ENCODE measurements at regions not wholly inside any gene's neighbourhood (a gene's known extent, or its start where the extent isn't known, plus 50 kb on each side); places are given as distances from the start of the nearest gene placed in this dataset.

DNA sequence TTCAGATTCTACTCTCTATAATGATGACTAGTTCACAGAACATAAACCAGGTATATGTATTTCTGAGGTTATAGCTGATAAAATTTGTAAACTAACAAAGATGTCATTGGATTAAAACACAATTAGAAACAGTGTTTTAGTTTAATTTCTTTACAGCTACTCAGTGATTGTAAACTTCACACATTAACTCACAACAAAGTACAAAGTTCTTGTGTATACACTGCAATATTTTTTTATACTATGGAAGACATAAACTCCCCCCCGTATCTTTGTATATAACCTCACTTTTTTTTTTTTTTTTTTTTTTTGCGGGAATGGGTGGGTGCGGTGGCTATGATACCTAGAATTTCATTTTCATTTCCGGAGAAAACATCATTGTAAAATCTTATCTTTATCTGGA is 1043.2 kb downstream of the PCDH18 start:
- H3K4me1 ChIP-seq (ENCODE audit: control insufficient read depth in 1 of 2, insufficient read depth in 2 of 2, low read length in 2 of 2) = no peaks in the 10 kb centered on the region
- no peaks in the 10 kb centered on the region for H3K9me2 ChIP-seq (ENCODE audit: insufficient read depth)
- H3K9me3 ChIP-seq (ENCODE audit: control insufficient read depth in 1 of 2, insufficient read depth in 1 of 2, low read depth in 1 of 2, low read length in 2 of 2) = no peaks in the 10 kb centered on the region
- no peak overlapping the region for H2AFZ ChIP-seq (ENCODE audit: low read depth, low read length, poor library complexity, severe bottlenecking)
- H3K9ac ChIP-seq (ENCODE audit: low read length) = no peak overlapping the region
- no peak overlapping the region for H3K4me3 ChIP-seq (replicated peaks in 1 of 2; ENCODE audit: low read depth in 1 of 2, low read length in 2 of 2)
- BruUV-seq (replicated peaks) = no TSS peak
- no peak overlapping the region for H3K4me2 ChIP-seq (ENCODE audit: low read length)
- H3K36me3 ChIP-seq (ENCODE audit: control insufficient read depth in 1 of 2, insufficient read depth in 2 of 2, low read length in 2 of 2) = no peaks in the 10 kb centered on the region
- ChIA-PET RAD21 (ENCODE audit: low non-redundant PET in 1 of 2, low total read pairs in 2 of 2, uncharacterized antibody in 2 of 2, unreplicated experiment in 2 of 2) (no interaction called here), POLR2A (no interaction called here), CTCF (no interaction called here)
- no peak overlapping the region for H3K27ac ChIP-seq (ENCODE audit: low read depth, low read length)
- intact Hi-C loops (cut with micrococcal nuclease) = no loop called here
- H3K79me2 ChIP-seq (ENCODE audit: insufficient read depth, low read length) = no peaks in the 10 kb centered on the region
- H4K20me1 ChIP-seq (ENCODE audit: insufficient read depth) = no peaks in the 10 kb centered on the region
- no peak for DNase-seq (ENCODE audit: low read depth, low spot score)
- TF ChIP-seq ZFX (IDR thresholded peaks at IDR 0.05) (no peak), CBX3 (IDR thresholded peaks at IDR 0.05; ENCODE audit: low read depth) (no peak), SIN3A (IDR thresholded peaks at IDR 0.05; ENCODE audit: low read depth) (no peak), FOSL1 (IDR thresholded peaks at IDR 0.05; ENCODE audit: low read depth) (no peak), JUND (IDR thresholded peaks at IDR 0.05) (no peak), POLR2A (IDR thresholded peaks at IDR 0.05; ENCODE audit: borderline replicate concordance, extremely low read depth, insufficient read depth, insufficient read length) (no peak), EZH2 (IDR thresholded peaks at IDR 0.05) (no peak), ZBTB33 (IDR thresholded peaks at IDR 0.05; ENCODE audit: extremely low read depth, insufficient replicate concordance, low read length) (no peak), TCF7L2 (IDR thresholded peaks at IDR 0.05; ENCODE audit: borderline replicate concordance, extremely low read depth, insufficient read depth, insufficient read length) (no peak), ELF1 (IDR thresholded peaks at IDR 0.05; ENCODE audit: borderline replicate concordance, low read depth) (no peak), CEBPB (IDR thresholded peaks at IDR 0.05; ENCODE audit: low read depth) (no peak), SRF (IDR thresholded peaks at IDR 0.05; ENCODE audit: low read depth) (no peak), YY1 (IDR thresholded peaks at IDR 0.05; ENCODE audit: extremely low read depth, insufficient replicate concordance, low read depth, low read length) (no peak), ZNF274 (IDR thresholded peaks at IDR 0.05; ENCODE audit: low read depth, low read length) (no peak), EZH2phosphoT487 (IDR thresholded peaks at IDR 0.05; ENCODE audit: borderline replicate concordance) (no peak), SP1 (IDR thresholded peaks at IDR 0.05; ENCODE audit: low read depth) (no peak)
- TF ChIP-seq, protein P1, sequence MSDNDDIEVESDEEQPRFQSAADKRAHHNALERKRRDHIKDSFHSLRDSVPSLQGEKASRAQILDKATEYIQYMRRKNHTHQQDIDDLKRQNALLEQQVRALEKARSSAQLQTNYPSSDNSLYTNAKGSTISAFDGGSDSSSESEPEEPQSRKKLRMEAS (IDR thresholded peaks at IDR 0.05) = no peak
- TF ChIP-seq, protein P2, sequence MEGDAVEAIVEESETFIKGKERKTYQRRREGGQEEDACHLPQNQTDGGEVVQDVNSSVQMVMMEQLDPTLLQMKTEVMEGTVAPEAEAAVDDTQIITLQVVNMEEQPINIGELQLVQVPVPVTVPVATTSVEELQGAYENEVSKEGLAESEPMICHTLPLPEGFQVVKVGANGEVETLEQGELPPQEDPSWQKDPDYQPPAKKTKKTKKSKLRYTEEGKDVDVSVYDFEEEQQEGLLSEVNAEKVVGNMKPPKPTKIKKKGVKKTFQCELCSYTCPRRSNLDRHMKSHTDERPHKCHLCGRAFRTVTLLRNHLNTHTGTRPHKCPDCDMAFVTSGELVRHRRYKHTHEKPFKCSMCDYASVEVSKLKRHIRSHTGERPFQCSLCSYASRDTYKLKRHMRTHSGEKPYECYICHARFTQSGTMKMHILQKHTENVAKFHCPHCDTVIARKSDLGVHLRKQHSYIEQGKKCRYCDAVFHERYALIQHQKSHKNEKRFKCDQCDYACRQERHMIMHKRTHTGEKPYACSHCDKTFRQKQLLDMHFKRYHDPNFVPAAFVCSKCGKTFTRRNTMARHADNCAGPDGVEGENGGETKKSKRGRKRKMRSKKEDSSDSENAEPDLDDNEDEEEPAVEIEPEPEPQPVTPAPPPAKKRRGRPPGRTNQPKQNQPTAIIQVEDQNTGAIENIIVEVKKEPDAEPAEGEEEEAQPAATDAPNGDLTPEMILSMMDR (IDR thresholded peaks at IDR 0.05 in 2 of 3, conservative IDR thresholded peaks at IDR 0.05 in 1 of 3; ENCODE audit: borderline replicate concordance in 1 of 3, insufficient read depth in 1 of 3, low read depth in 2 of 3, low read length in 2 of 3) = no peak
- TF ChIP-seq, protein P3, sequence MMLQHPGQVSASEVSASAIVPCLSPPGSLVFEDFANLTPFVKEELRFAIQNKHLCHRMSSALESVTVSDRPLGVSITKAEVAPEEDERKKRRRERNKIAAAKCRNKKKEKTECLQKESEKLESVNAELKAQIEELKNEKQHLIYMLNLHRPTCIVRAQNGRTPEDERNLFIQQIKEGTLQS (IDR thresholded peaks at IDR 0.05) = no peak
- no peaks in the 10 kb centered on the region for H3K27me3 ChIP-seq (ENCODE audit: insufficient read depth, low read length)
- no peak for ATAC-seq

All from HCT116 (cell line).